Stomach (tissue), 8 donors: ENCODE measurements at regions not wholly inside any gene's neighbourhood (a gene's known extent, or its start where the extent isn't known, plus 50 kb on each side); places are given as distances from the start of the nearest gene placed in this dataset.

Experiments
- DNase-seq, 2 donors: peaks; one replicate each; pipeline versions ENCODE4 v3.0.0 to v3.0.0-alpha.2; 2013 to 2019
- H3K27ac ChIP-seq, 5 donors: fragments of 200-600 bp in 4 of 5; sonication (generic) in 4 of 5; one replicate each; pipeline ENCODE4 v1.5.1; 2013 to 2019; ENCODE audit warnings: mild to moderate bottlenecking in 1 of 5, moderate library complexity in 1 of 5
- H3K27me3 ChIP-seq, 3 donors: fragments of 200-600 bp; sonication (generic); one replicate each; pipeline ENCODE4 v1.5.1; 2017 to 2019; ENCODE audit warnings: mixed run types in 1 of 3
- H3K36me3 ChIP-seq, 4 donors: fragments of 200-600 bp; sonication (generic); 1 replicate in 3 of 4; 2 replicates in 1 of 4; pipeline ENCODE4 v1.5.1; 2016 to 2019
- H3K4me1 ChIP-seq, 4 donors: fragments of 200-600 bp; sonication (generic); one replicate each; pipeline ENCODE4 v1.5.1; 2016 to 2019
- H3K4me3 ChIP-seq, 4 donors: fragments of 200-600 bp; sonication (generic) in 3 of 4; one replicate each; pipeline ENCODE4 v1.5.1; 2016 to 2019; ENCODE audit warnings: mild to moderate bottlenecking in 1 of 4
- H3K9me3 ChIP-seq, 4 donors: fragments of 200-600 bp; sonication (generic); one replicate each; pipeline ENCODE4 v1.5.1; 2016 to 2019
- EP300 ChIP-seq: sonication (generic); formaldehyde crosslinking; IDR thresholded peaks from one replicate; pipeline ENCODE4 v1.6.1; 2017; ENCODE audit warnings: antibody characterized with exemption
- POLR2A ChIP-seq, 4 donors: fragments of 450-650 bp; IDR thresholded peaks; one replicate each; pipeline ENCODE4 v1.6.1; 2016; ENCODE audit warnings: antibody characterized with exemption in 4 of 4, control low read depth in 2 of 4, mild to moderate bottlenecking in 1 of 4, moderate library complexity in 1 of 4
- POLR2AphosphoS5 ChIP-seq, 3 donors: sonication (generic); formaldehyde crosslinking; IDR thresholded peaks; one replicate each; pipeline ENCODE4 v1.6.1; 2016; ENCODE audit warnings: antibody characterized with exemption in 3 of 3
- WGBS, 5 donors: extraction: QIAGEN DNeasy Blood & Tissue Kit in 3 of 5; methylation state at CpG; one replicate each; pipeline versions ENCODE4 v1.1.5 to v1.1.7; 2013 to 2018; 5-methylcytosine and 5-hydroxymethylcytosine counted together
- intact Hi-C: fragments of 100-400 bp; cut with DNase I; formaldehyde crosslinking; loops from one replicate; pipeline ENCODE4 v1.15.1; 2023; ENCODE audit warnings: low total_unique reads
- TF ChIP-seq, protein P1 (sequence below), 7 experiments: fragments of 450-650 bp in 4 of 7; fragments of 200-600 bp in 3 of 7; sonication (generic) in 3 of 7; IDR thresholded peaks; one replicate each; pipeline ENCODE4 v1.5.1; 2016 to 2019; ENCODE audit warnings: antibody characterized with exemption in 7 of 7, control low read depth in 2 of 7, mild to moderate bottlenecking in 1 of 7
- donor health status: healthy with polysubstance abuse.
- donor health status: Bipolar disorder and iron deficiency.
- donor health status: healthy.

- no peak for TF ChIP-seq POLR2AphosphoS5 (IDR thresholded peaks at IDR 0.05)
- no peak for TF ChIP-seq EP300
- TF ChIP-seq, protein P1, sequence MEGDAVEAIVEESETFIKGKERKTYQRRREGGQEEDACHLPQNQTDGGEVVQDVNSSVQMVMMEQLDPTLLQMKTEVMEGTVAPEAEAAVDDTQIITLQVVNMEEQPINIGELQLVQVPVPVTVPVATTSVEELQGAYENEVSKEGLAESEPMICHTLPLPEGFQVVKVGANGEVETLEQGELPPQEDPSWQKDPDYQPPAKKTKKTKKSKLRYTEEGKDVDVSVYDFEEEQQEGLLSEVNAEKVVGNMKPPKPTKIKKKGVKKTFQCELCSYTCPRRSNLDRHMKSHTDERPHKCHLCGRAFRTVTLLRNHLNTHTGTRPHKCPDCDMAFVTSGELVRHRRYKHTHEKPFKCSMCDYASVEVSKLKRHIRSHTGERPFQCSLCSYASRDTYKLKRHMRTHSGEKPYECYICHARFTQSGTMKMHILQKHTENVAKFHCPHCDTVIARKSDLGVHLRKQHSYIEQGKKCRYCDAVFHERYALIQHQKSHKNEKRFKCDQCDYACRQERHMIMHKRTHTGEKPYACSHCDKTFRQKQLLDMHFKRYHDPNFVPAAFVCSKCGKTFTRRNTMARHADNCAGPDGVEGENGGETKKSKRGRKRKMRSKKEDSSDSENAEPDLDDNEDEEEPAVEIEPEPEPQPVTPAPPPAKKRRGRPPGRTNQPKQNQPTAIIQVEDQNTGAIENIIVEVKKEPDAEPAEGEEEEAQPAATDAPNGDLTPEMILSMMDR (IDR thresholded peaks at IDR 0.05), result no peak
- no peak for TF ChIP-seq POLR2A (IDR thresholded peaks at IDR 0.05)
- no peak for DNase-seq
- intact Hi-C loops, result no loop called here
Observed at GRCh38 chr2:64230540-64230939, 86.3 kb upstream of the PELI1 start.

GRCh38 chr2:64232266-64232665 is 88.0 kb upstream of the PELI1 start:
- H3K27me3 ChIP-seq, result no peaks in the 10 kb centered on the region
- H3K9me3 ChIP-seq, result no peaks in the 10 kb centered on the region
- intact Hi-C loops, result no loop called here
- H3K4me1 ChIP-seq, result peaks cover 10 to 28% (median 15%) of the 10 kb centered on the region in 4 donors
- TF ChIP-seq POLR2A (IDR thresholded peaks at IDR 0.05), result no peak
- no peak for TF ChIP-seq EP300
- no peak for TF ChIP-seq POLR2AphosphoS5 (IDR thresholded peaks at IDR 0.05)
- TF ChIP-seq, protein P1 (IDR thresholded peaks at IDR 0.05), result no peak
- H3K27ac ChIP-seq, result no peak overlapping the region
- 91 to 98% (median 93%) methylated on average over 2 of the region's 2 CpGs for WGBS, 5 donors
- no peak overlapping the region for H3K4me3 ChIP-seq
- no peaks in the 10 kb centered on the region for H3K36me3 ChIP-seq
- DNase-seq, result no peak

More at GRCh38 chr2:64230540-64230939, 86.3 kb upstream of the PELI1 start:
- no peak overlapping the region for H3K27ac ChIP-seq
- peaks cover 10 to 33% (median 17%) of the 10 kb centered on the region in 4 donors for H3K4me1 ChIP-seq
- no peaks in the 10 kb centered on the region for H3K9me3 ChIP-seq
- H3K27me3 ChIP-seq, result no peaks in the 10 kb centered on the region
- no peak overlapping the region for H3K4me3 ChIP-seq
- H3K36me3 ChIP-seq, result no peaks in the 10 kb centered on the region

DNA sequence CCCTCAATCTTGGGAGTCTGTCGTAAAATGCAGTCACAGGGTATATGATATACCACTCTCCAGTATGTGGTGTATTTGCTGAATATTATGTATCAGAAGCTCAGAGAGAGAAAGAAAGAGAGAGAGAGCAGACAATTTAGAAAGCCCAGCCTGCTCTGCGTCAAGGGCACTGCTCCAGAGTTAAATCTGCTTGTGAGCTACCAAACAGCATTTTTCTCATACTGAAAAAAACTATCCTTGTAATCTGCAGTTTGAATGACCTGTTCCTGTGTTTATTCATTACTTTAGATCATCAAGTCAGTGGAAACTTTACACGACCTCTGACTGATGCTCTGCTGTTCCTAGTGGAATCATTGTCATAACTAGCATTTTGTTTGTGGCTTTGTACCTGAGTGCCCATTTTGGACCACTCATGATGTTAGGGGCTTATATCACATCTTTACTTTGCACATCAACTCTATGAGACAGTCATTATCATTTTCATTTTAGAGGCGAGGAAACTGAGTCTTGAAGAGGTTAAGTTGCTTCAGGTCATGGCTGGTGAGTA is 89.2 kb upstream of the PELI1 start:
- no peak overlapping the region for H3K27ac ChIP-seq
- H3K4me3 ChIP-seq, result no peak overlapping the region
- no peaks in the 10 kb centered on the region for H3K27me3 ChIP-seq
- no peak for TF ChIP-seq POLR2A (IDR thresholded peaks at IDR 0.05)
- TF ChIP-seq EP300, result no peak
- TF ChIP-seq, protein P1 (IDR thresholded peaks at IDR 0.05), result no peak
- TF ChIP-seq POLR2AphosphoS5 (IDR thresholded peaks at IDR 0.05), result no peak
- peaks cover 5 to 16% (median 6%) of the 10 kb centered on the region in 4 donors for H3K4me1 ChIP-seq
- no peaks in the 10 kb centered on the region for H3K36me3 ChIP-seq
- peak in 1 of 2 donors; percentile 52 for DNase-seq
- intact Hi-C loops, result no loop called here
- no peaks in the 10 kb centered on the region for H3K9me3 ChIP-seq
- WGBS, 5 donors, result 68 to 83% (median 73%) methylated on average over 4 of the region's 4 CpGs

DNA sequence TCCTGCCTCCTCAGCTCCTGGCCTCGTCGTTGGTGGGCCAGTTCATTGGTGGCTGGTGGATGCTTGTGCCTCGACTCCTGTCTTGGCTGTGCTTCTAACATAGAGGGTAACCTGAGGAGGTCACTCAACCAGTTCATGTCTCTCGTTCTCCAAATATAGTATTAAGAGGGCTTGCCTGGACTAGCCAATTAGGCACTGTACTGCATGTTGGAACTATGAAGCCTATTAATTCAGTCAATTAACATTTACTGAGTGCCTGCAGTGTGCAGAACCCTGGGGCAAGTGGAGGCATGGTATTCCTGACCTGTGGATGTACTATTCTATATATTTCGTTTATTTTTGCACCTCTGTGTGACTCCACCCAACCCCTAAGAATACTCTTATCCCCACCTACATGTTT is 89.9 kb upstream of the PELI1 start:
- H3K27me3 ChIP-seq, result no peaks in the 10 kb centered on the region
- no peak for TF ChIP-seq POLR2AphosphoS5 (IDR thresholded peaks at IDR 0.05)
- TF ChIP-seq POLR2A (IDR thresholded peaks at IDR 0.05), result no peak
- no peak for TF ChIP-seq EP300
- TF ChIP-seq, protein P1 (IDR thresholded peaks at IDR 0.05), result no peak
- no peaks in the 10 kb centered on the region for H3K36me3 ChIP-seq
- H3K9me3 ChIP-seq, result no peaks in the 10 kb centered on the region
- no peak overlapping the region for H3K4me3 ChIP-seq
- intact Hi-C loops, result no loop called here
- H3K27ac ChIP-seq, result no peak overlapping the region
- peaks cover 0 to 9% (median under 1%) of the 10 kb centered on the region in 4 donors for H3K4me1 ChIP-seq
- WGBS, 5 donors, result 77 to 95% (median 81%) methylated on average over 5 of the region's 5 CpGs
- DNase-seq, result no peak
